GM12878 (cell line): ENCODE measurements at regions not wholly inside any gene's neighbourhood (a gene's known extent, or its start where the extent isn't known, plus 50 kb on each side); places are given as distances from the start of the nearest gene placed in this dataset.

Experiments
- ATAC-seq: fragments of 200-7000 bp; cut with Tn5 transposase; 3 replicates; pipeline ENCODE4 v1.9.1; 2020; ENCODE audit warnings: mild to moderate bottlenecking, moderate library complexity
- BruUV-seq: library from RNA; stranded (reverse); fragments of 400-500 nt; replicated peaks from 2 replicates; lab custom pipeline; 2021; lab: Mats Ljungman, UMichigan
- CTCF ChIA-PET: fragments of 300-600 bp; sonication (Branson Sonifier 250); formaldehyde crosslinking; extraction: SDS; loops from one replicate; lab custom pipeline; 2021; ENCODE audit warnings: inconsistent platforms; lab: Yijun Ruan, JAX
- POLR2A ChIA-PET: fragments of 350-600 bp; formaldehyde crosslinking; extraction: SDS; loops from one replicate; lab custom pipeline; 2021; ENCODE audit warnings: inconsistent platforms; lab: Charles Lee
- RAD21 ChIA-PET: fragments of 300-600 bp; sonication (Branson Sonifier 250); formaldehyde crosslinking; loops from one replicate; lab custom pipeline; 2023; ENCODE audit warnings: antibody characterized with exemption; ENCODE audit not compliant: unreplicated experiment; lab: Charles Lee
- SMC1A ChIA-PET: fragments of 300-600 bp; sonication (Branson Sonifier 250); formaldehyde crosslinking; loops from one replicate; lab custom pipeline; 2023; ENCODE audit not compliant: unreplicated experiment, uncharacterized antibody; lab: Charles Lee
- DNase-seq: peaks from one replicate; pipeline ENCODE4 v3.0.0-alpha.2; 2011; ENCODE audit warnings: low read depth, low spot score
- FAIRE-seq: peaks from 3 replicates; lab custom pipeline; 2011; peaks lifted over from hg19 to GRCh38; lab: Jason Lieb, UNC
- H2AFZ ChIP-seq: 2 replicates; pipeline ENCODE4 v1.6.0; 2011; ENCODE audit warnings: low read depth, low read length, control low read depth; ENCODE audit not compliant: control insufficient read depth
- H3K27ac ChIP-seq: 2 replicates; pipeline ENCODE4 v1.5.1; 2011; ENCODE audit warnings: control low read depth; ENCODE audit not compliant: control insufficient read depth, insufficient read depth
- H3K27me3 ChIP-seq, 2 experiments: replicated peaks in 1 of 2; 2 replicates each; pipeline versions ENCODE4 v1.6.0 to v1.6.1; 2011; ENCODE audit warnings: low read length in 1 of 2; ENCODE audit not compliant: control insufficient read depth in 2 of 2, insufficient read depth in 2 of 2
- H3K36me3 ChIP-seq, 2 experiments: 2 replicates each; pipeline ENCODE4 v1.5.1; 2011; ENCODE audit warnings: low read length in 1 of 2; ENCODE audit not compliant: control insufficient read depth in 2 of 2, insufficient read depth in 2 of 2
- H3K4me1 ChIP-seq: 2 replicates; pipeline ENCODE4 v1.6.1; 2011; ENCODE audit warnings: mild to moderate bottlenecking, low read length, moderate library complexity, mixed read lengths; ENCODE audit not compliant: control insufficient read depth, insufficient read depth
- H3K4me2 ChIP-seq: 2 replicates; pipeline ENCODE4 v1.6.0; 2011; ENCODE audit warnings: control low read depth; ENCODE audit not compliant: control insufficient read depth, insufficient read depth
- H3K4me3 ChIP-seq: fragments of 200-600 bp; sonication (generic); 2 replicates; pipeline ENCODE4 v1.5.1; 2016
- H3K79me2 ChIP-seq: 2 replicates; pipeline ENCODE4 v1.6.0; 2011; ENCODE audit warnings: low read length; ENCODE audit not compliant: control insufficient read depth, insufficient read depth
- H3K9ac ChIP-seq: 2 replicates; pipeline ENCODE4 v1.8.0; 2011; ENCODE audit warnings: low read length, control low read depth, mixed read lengths; ENCODE audit not compliant: control insufficient read depth, insufficient read depth
- H3K9me3 ChIP-seq: replicated peaks from 3 replicates; pipeline ENCODE4 v1.5.1; 2011; ENCODE audit warnings: mild to moderate bottlenecking, low read length; ENCODE audit not compliant: control insufficient read depth, insufficient read depth
- H4K20me1 ChIP-seq: 2 replicates; pipeline ENCODE4 v1.6.0; 2011; ENCODE audit not compliant: control insufficient read depth, insufficient read depth
- MEF2B ChIP-seq: fragments of 450-650 bp; IDR thresholded peaks from 2 replicates; pipeline ENCODE4 v1.6.1; 2018; ENCODE audit warnings: mild to moderate bottlenecking, moderate library complexity; ENCODE audit not compliant: partially characterized antibody, poor library complexity, severe bottlenecking
- SMAD1 ChIP-seq: fragments of 450-650 bp; IDR thresholded peaks from 2 replicates; pipeline ENCODE4 v1.6.1; 2018; ENCODE audit warnings: mild to moderate bottlenecking, low read depth; ENCODE audit not compliant: partially characterized antibody
- SP1 ChIP-seq: IDR thresholded peaks from one replicate; pipeline ENCODE4 v1.6.1; 2011; ENCODE audit warnings: low read depth, low read length
- SPI1 ChIP-seq: IDR thresholded peaks from 2 replicates; pipeline ENCODE4 v1.6.1; 2011; ENCODE audit warnings: low read depth, mild to moderate bottlenecking, low read length, moderate library complexity, borderline replicate concordance; ENCODE audit not compliant: insufficient read depth
- SREBF1 ChIP-seq: IDR thresholded peaks from 2 replicates; pipeline ENCODE4 v1.6.1; 2012; ENCODE audit warnings: mild to moderate bottlenecking, low read length
- WGBS: methylation state at CpG from one replicate; pipeline ENCODE4 v1.1.6; 2016; ENCODE audit warnings: low lambda C conversion rate; ENCODE audit not compliant: insufficient replicate concordance, insufficient coverage; ENCODE audit errors: missing lambda C conversion rate; 5-methylcytosine and 5-hydroxymethylcytosine counted together
- in situ Hi-C: fragments of 300-500 bp; cut with MboI; formaldehyde crosslinking; loops from 9 replicates; pipeline ENCODE4 v1.14.3; 2018; ENCODE audit warnings: mixed read lengths
- intact Hi-C: fragments of 100-400 bp; cut with micrococcal nuclease; formaldehyde crosslinking; loops from one replicate; pipeline ENCODE4 v1.14.2; 2022; ENCODE audit not compliant: unreplicated experiment
- TF ChIP-seq, protein P1 (sequence below): fragments of 450-650 bp; IDR thresholded peaks from 2 replicates; pipeline ENCODE4 v1.6.1; 2018; ENCODE audit warnings: mild to moderate bottlenecking, low read depth, moderate library complexity; ENCODE audit not compliant: partially characterized antibody
- TF ChIP-seq, protein P2 (sequence below): fragments of 450-650 bp; IDR thresholded peaks from 2 replicates; pipeline ENCODE4 v1.6.1; 2017; ENCODE audit warnings: mild to moderate bottlenecking, moderate library complexity
- TF ChIP-seq, protein P3 (sequence below): fragments of 450-650 bp; IDR thresholded peaks from 2 replicates; pipeline ENCODE4 v1.6.1; 2017; ENCODE audit warnings: low read depth, mild to moderate bottlenecking, moderate library complexity

DNA sequence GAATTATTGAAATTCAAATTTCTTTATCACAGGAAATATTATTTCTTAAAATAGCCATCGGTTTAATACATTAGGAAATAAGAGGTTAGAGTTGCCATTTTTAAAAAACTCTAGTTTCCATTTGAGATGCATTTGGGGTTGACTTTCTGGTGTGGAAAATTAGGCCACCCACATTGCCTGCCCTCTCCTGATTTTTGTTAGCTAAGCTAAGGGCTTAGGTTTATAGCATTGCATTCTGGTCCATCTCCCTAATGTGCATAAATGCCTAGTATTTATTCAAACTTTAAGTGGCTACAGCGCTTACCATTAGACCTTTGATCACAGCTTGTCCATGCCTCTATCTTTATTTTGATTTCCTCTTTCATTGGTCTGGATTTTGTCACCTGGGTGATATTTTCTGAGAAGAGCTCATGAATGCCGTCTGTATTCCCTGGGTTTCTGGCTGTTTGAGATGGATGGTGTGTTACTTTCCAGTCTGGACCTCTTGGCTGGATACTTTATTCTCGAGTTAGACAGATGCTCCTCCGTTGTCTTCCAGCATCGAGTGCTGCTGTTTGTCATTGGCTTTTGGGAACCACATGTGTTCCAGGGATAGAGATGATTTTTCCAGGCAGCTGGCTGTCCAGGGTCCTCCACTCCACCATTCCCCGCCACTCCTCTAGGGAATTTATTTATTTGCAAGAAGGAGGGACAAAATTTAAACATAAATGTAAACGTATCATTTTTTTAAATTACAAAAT is 120.3 kb downstream of the KATNIP start (continued):
- TF ChIP-seq, protein P1, sequence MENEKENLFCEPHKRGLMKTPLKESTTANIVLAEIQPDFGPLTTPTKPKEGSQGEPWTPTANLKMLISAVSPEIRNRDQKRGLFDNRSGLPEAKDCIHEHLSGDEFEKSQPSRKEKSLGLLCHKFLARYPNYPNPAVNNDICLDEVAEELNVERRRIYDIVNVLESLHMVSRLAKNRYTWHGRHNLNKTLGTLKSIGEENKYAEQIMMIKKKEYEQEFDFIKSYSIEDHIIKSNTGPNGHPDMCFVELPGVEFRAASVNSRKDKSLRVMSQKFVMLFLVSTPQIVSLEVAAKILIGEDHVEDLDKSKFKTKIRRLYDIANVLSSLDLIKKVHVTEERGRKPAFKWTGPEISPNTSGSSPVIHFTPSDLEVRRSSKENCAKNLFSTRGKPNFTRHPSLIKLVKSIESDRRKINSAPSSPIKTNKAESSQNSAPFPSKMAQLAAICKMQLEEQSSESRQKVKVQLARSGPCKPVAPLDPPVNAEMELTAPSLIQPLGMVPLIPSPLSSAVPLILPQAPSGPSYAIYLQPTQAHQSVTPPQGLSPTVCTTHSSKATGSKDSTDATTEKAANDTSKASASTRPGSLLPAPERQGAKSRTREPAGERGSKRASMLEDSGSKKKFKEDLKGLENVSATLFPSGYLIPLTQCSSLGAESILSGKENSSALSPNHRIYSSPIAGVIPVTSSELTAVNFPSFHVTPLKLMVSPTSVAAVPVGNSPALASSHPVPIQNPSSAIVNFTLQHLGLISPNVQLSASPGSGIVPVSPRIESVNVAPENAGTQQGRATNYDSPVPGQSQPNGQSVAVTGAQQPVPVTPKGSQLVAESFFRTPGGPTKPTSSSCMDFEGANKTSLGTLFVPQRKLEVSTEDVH = no peak
- TF ChIP-seq SMAD1 (no peak), SPI1 (no peak)

DNA sequence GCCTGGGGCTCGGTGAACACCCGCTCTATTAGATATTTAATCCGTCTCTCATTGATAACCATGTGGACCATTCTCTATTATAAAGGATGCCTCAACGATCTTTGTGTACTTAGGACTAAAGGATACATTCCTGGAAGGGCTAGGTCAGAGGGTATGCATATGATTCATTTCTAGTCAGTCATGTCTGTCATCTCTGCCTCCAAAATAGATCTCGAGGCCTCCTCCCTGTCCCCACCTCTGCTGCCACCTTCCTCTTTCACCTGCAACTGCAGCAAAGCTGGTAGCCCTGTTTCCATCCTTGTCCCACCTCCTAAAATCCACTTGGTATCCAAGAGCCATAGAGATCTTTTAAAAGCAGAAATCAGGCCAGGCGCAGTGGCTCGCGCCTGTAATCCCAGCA is 121.5 kb downstream of the KATNIP start:
- Histone ChIP-seq H3K4me3 (no peak overlapping the region), H3K9ac (no peak overlapping the region), H3K27ac (no peak overlapping the region), H3K36me3 (no peaks in the 10 kb centered on the region), H2AFZ (no peak overlapping the region), H3K79me2 (no peaks in the 10 kb centered on the region), H4K20me1 (no peaks in the 10 kb centered on the region), H3K4me2 (no peak overlapping the region), H3K9me3 (no peaks in the 10 kb centered on the region), H3K27me3 (no peaks in the 10 kb centered on the region), H3K4me1 (no peaks in the 10 kb centered on the region)
- RAD21 ChIA-PET = no interaction called here
- ATAC-seq (no peak), FAIRE-seq (no peak), DNase-seq (no peak)
- SMC1A ChIA-PET = no interaction called here
- in situ Hi-C loops = no loop called here
- intact Hi-C loops = no loop called here
- 98% methylated on average over 8 of the region's 8 CpGs for WGBS
- no TSS peak for BruUV-seq
- POLR2A ChIA-PET = no interaction called here
- TF ChIP-seq SP1 (no peak), MEF2B (no peak), SREBF1 (no peak)
- TF ChIP-seq, protein P2, sequence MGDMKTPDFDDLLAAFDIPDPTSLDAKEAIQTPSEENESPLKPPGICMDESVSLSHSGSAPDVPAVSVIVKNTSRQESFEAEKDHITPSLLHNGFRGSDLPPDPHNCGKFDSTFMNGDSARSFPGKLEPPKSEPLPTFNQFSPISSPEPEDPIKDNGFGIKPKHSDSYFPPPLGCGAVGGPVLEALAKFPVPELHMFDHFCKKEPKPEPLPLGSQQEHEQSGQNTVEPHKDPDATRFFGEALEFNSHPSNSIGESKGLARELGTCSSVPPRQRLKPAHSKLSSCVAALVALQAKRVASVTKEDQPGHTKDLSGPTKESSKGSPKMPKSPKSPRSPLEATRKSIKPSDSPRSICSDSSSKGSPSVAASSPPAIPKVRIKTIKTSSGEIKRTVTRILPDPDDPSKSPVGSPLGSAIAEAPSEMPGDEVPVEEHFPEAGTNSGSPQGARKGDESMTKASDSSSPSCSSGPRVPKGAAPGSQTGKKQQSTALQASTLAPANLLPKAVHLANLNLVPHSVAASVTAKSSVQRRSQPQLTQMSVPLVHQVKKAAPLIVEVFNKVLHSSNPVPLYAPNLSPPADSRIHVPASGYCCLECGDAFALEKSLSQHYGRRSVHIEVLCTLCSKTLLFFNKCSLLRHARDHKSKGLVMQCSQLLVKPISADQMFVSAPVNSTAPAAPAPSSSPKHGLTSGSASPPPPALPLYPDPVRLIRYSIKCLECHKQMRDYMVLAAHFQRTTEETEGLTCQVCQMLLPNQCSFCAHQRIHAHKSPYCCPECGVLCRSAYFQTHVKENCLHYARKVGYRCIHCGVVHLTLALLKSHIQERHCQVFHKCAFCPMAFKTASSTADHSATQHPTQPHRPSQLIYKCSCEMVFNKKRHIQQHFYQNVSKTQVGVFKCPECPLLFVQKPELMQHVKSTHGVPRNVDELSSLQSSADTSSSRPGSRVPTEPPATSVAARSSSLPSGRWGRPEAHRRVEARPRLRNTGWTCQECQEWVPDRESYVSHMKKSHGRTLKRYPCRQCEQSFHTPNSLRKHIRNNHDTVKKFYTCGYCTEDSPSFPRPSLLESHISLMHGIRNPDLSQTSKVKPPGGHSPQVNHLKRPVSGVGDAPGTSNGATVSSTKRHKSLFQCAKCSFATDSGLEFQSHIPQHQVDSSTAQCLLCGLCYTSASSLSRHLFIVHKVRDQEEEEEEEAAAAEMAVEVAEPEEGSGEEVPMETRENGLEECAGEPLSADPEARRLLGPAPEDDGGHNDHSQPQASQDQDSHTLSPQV = no peak
- TF ChIP-seq, protein P3, sequence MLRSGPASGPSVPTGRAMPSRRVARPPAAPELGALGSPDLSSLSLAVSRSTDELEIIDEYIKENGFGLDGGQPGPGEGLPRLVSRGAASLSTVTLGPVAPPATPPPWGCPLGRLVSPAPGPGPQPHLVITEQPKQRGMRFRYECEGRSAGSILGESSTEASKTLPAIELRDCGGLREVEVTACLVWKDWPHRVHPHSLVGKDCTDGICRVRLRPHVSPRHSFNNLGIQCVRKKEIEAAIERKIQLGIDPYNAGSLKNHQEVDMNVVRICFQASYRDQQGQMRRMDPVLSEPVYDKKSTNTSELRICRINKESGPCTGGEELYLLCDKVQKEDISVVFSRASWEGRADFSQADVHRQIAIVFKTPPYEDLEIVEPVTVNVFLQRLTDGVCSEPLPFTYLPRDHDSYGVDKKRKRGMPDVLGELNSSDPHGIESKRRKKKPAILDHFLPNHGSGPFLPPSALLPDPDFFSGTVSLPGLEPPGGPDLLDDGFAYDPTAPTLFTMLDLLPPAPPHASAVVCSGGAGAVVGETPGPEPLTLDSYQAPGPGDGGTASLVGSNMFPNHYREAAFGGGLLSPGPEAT = no peak
- CTCF ChIA-PET = no interaction called here
